WTC11 (cell line): ENCODE measurements at regions not wholly inside any gene's neighbourhood (a gene's known extent, or its start where the extent isn't known, plus 50 kb on each side); places are given as distances from the start of the nearest gene placed in this dataset.

ENCODE experiments used
- ATF6 ChIP-seq: sonication (generic); formaldehyde crosslinking; IDR thresholded peaks from 2 replicates; pipeline ENCODE4 v1.8.1; 2023; ENCODE audit warnings: mild to moderate bottlenecking, missing genetic modification reagents
- CTCF ChIP-seq: fragments of 200-600 bp; IDR thresholded peaks from 2 replicates; pipeline ENCODE4 v1.8.0; 2022; ENCODE audit warnings: antibody characterized with exemption

GRCh38 chr11:129538323-129538722, 162.7 kb downstream of the BARX2 start:
- no peak for TF ChIP-seq CTCF
- no peak for TF ChIP-seq ATF6 (CRISPR knock-in tag)
